ENCODE measurements at regions not wholly inside any gene's neighbourhood (a gene's known extent, or its start where the extent isn't known, plus 50 kb on each side); places are given as distances from the start of the nearest gene placed in this dataset.

DNA sequence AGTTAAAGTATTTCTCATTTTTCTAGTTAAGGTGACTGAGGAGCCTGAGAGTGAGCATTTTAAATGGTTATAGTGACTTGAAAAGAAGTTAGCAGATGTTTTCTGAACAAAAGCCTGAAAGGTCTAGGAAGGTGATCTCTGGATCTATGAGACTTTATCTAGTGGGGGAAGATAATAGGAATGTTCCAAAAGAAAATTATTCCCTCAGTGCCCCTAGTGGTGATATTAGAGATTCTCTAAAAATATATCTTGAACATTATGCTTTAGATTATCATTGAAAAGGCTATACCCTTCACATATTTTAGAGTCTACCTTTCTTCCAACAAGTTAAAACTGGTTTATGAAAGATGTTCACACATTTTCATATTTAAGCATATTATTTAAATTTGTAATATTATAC lies 69.0 kb upstream of the SPANXN1 start:
- peak; percentile 1 for DNase-seq

- peak; percentile 17 for DNase-seq
Measured at GRCh38 chrX:145190801-145191389, 56.4 kb upstream of the SPANXN1 start.

All from hematopoietic multipotent progenitor cell treated with erythropoietin and hydrocortisone succinate and interleukin-3 and kit ligand, for 6 days (in vitro differentiated cells).